Mesendoderm (in vitro differentiated cells): ENCODE measurements at regions not wholly inside any gene's neighbourhood (a gene's known extent, or its start where the extent isn't known, plus 50 kb on each side); places are given as distances from the start of the nearest gene placed in this dataset.

ENCODE experiments used
- DNase-seq: peaks from one replicate; pipeline ENCODE4 v3.0.0; 2013
- H2AK5ac ChIP-seq: 2 replicates; pipeline ENCODE4 v1.6.1; 2013; ENCODE audit warnings: low read length, inconsistent platforms
- H2BK120ac ChIP-seq: 2 replicates; pipeline ENCODE4 v1.6.1; 2013; ENCODE audit warnings: low read depth, mild to moderate bottlenecking, low read length, moderate library complexity, mixed read lengths
- H2BK15ac ChIP-seq: replicated peaks from 2 replicates; pipeline ENCODE4 v1.6.1; 2013; ENCODE audit warnings: low read depth, mild to moderate bottlenecking, moderate library complexity
- H2BK5ac ChIP-seq: 2 replicates; pipeline ENCODE4 v1.6.1; 2013; ENCODE audit warnings: low read length, inconsistent platforms
- H3K18ac ChIP-seq: 2 replicates; pipeline ENCODE4 v1.6.1; 2013; ENCODE audit warnings: mild to moderate bottlenecking, low read length, mixed read lengths
- H3K23ac ChIP-seq: one replicate; pipeline ENCODE4 v1.6.1; 2013; ENCODE audit warnings: low read length
- H3K27ac ChIP-seq: 2 replicates; pipeline ENCODE4 v1.5.1; 2013; ENCODE audit warnings: low read depth, mild to moderate bottlenecking, inconsistent platforms, low read length, moderate library complexity
- H3K27me3 ChIP-seq: 2 replicates; pipeline ENCODE4 v1.6.1; 2013; ENCODE audit warnings: low read length, control low read depth, mild to moderate bottlenecking, inconsistent platforms; ENCODE audit not compliant: insufficient read depth, poor library complexity
- H3K36me3 ChIP-seq: 2 replicates; pipeline ENCODE4 v1.6.1; 2013; ENCODE audit warnings: low read length, inconsistent platforms; ENCODE audit not compliant: control insufficient read depth, insufficient read depth
- H3K4ac ChIP-seq: one replicate; pipeline ENCODE4 v1.6.1; 2013; ENCODE audit warnings: low read depth, mild to moderate bottlenecking, low read length, moderate library complexity
- H3K4me1 ChIP-seq: 2 replicates; pipeline ENCODE4 v1.6.1; 2013; ENCODE audit warnings: low read depth, low read length, inconsistent platforms; ENCODE audit not compliant: control insufficient read depth
- H3K4me2 ChIP-seq: 2 replicates; pipeline ENCODE4 v1.6.1; 2013; ENCODE audit warnings: low read length
- H3K4me3 ChIP-seq: 2 replicates; pipeline ENCODE4 v1.5.1; 2013; ENCODE audit warnings: mild to moderate bottlenecking, low read length
- H3K56ac ChIP-seq: one replicate; pipeline ENCODE4 v1.6.1; 2013; ENCODE audit warnings: low read length
- H3K79me1 ChIP-seq: 2 replicates; pipeline ENCODE4 v1.6.1; 2013; ENCODE audit warnings: low read length, inconsistent platforms
- H3K79me2 ChIP-seq: 2 replicates; pipeline ENCODE4 v1.6.1; 2013; ENCODE audit warnings: mild to moderate bottlenecking, low read length; ENCODE audit not compliant: control insufficient read depth, insufficient read depth
- H3K9ac ChIP-seq: 2 replicates; pipeline ENCODE4 v1.6.1; 2013; ENCODE audit warnings: low read length, inconsistent platforms
- H4K5ac ChIP-seq: one replicate; pipeline ENCODE4 v1.6.1; 2013; ENCODE audit warnings: low read length
- H4K8ac ChIP-seq: one replicate; pipeline ENCODE4 v1.6.1; 2013; ENCODE audit warnings: low read depth, mild to moderate bottlenecking, control low read depth, low read length, moderate library complexity
- WGBS: extraction: QIAGEN DNeasy Blood & Tissue Kit; methylation state at CpG from one replicate; pipeline ENCODE4 v1.1.7; 2013; ENCODE audit warnings: low lambda C conversion rate, missing lambda C conversion rate; ENCODE audit not compliant: insufficient coverage; ENCODE audit errors: extremely low coverage; 5-methylcytosine and 5-hydroxymethylcytosine counted together

- no CpG with 5 or more reads among the region's 10 CpGs for WGBS
- Histone ChIP-seq H3K9ac (no peak overlapping the region), H3K27me3 (peaks cover 14% of the 10 kb centered on the region)
These were observed 72.5 kb downstream of the FOXD2 start for GRCh38 chr1:47510282-47510811.

GRCh38 chr1:47511825-47512224, 74.0 kb downstream of the FOXD2 start:
- H3K18ac ChIP-seq = no peak overlapping the region
- H2BK5ac ChIP-seq = no peak overlapping the region
- DNase-seq = no peak
- no peaks in the 10 kb centered on the region for H3K4me1 ChIP-seq
- H3K4me3 ChIP-seq = no peak overlapping the region
- no peak overlapping the region for H2AK5ac ChIP-seq
- H3K27ac ChIP-seq = no peak overlapping the region
- H2BK15ac ChIP-seq = no peak overlapping the region
- peaks cover 12% of the 10 kb centered on the region for H3K27me3 ChIP-seq
- no peaks in the 10 kb centered on the region for H3K79me2 ChIP-seq
- no peak overlapping the region for H3K23ac ChIP-seq
- WGBS = 100% methylated on average over 2 of the region's 2 CpGs
- no peak overlapping the region for H3K56ac ChIP-seq
- no peaks in the 10 kb centered on the region for H3K79me1 ChIP-seq
- H4K5ac ChIP-seq = no peak overlapping the region
- no peak overlapping the region for H3K9ac ChIP-seq
- no peak overlapping the region for H3K4ac ChIP-seq
- no peaks in the 10 kb centered on the region for H3K36me3 ChIP-seq
- no peak overlapping the region for H4K8ac ChIP-seq
- no peak overlapping the region for H2BK120ac ChIP-seq
- H3K4me2 ChIP-seq = no peak overlapping the region

More at GRCh38 chr1:47510282-47510811, 72.5 kb downstream of the FOXD2 start:
- Histone ChIP-seq H3K4me3 (no peak overlapping the region), H3K4me1 (no peaks in the 10 kb centered on the region), H2BK15ac (no peak overlapping the region), H2BK5ac (no peak overlapping the region), H3K23ac (no peak overlapping the region), H3K79me1 (no peaks in the 10 kb centered on the region), H3K79me2 (no peaks in the 10 kb centered on the region), H3K56ac (no peak overlapping the region), H3K4ac (no peak overlapping the region), H4K8ac (no peak overlapping the region), H4K5ac (no peak overlapping the region), H2AK5ac (no peak overlapping the region), H3K4me2 (no peak overlapping the region), H3K18ac (no peak overlapping the region), H2BK120ac (no peak overlapping the region), H3K36me3 (no peaks in the 10 kb centered on the region), H3K27ac (no peak overlapping the region)
- no peak for DNase-seq

GRCh38 chr1:47513393-47513792, 75.5 kb downstream of the FOXD2 start:
- peaks cover 1% of the 10 kb centered on the region for H3K27me3 ChIP-seq
- no peak overlapping the region for H3K4ac ChIP-seq
- DNase-seq = no peak
- no peaks in the 10 kb centered on the region for H3K79me2 ChIP-seq
- H3K79me1 ChIP-seq = no peaks in the 10 kb centered on the region
- no CpG with 5 or more reads among the region's 3 CpGs for WGBS
- H2BK5ac ChIP-seq = no peak overlapping the region
- no peak overlapping the region for H2AK5ac ChIP-seq
- no peak overlapping the region for H3K23ac ChIP-seq
- H3K18ac ChIP-seq = no peak overlapping the region
- no peak overlapping the region for H4K8ac ChIP-seq
- no peak overlapping the region for H3K56ac ChIP-seq
- H3K27ac ChIP-seq = no peak overlapping the region
- H4K5ac ChIP-seq = no peak overlapping the region
- no peak overlapping the region for H3K4me2 ChIP-seq
- no peak overlapping the region for H2BK120ac ChIP-seq
- no peak overlapping the region for H3K9ac ChIP-seq
- H2BK15ac ChIP-seq = no peak overlapping the region
- H3K36me3 ChIP-seq = no peaks in the 10 kb centered on the region
- H3K4me3 ChIP-seq = no peak overlapping the region
- H3K4me1 ChIP-seq = no peaks in the 10 kb centered on the region

GRCh38 chr1:47514229-47514628, 76.4 kb downstream of the FOXD2 start:
- DNase-seq = peak; percentile 43
- Histone ChIP-seq H3K79me1 (no peaks in the 10 kb centered on the region), H4K5ac (no peak overlapping the region), H3K4me3 (no peak overlapping the region), H3K9ac (no peak overlapping the region), H3K27ac (no peak overlapping the region), H3K4me1 (no peaks in the 10 kb centered on the region), H2BK15ac (no peak overlapping the region), H3K79me2 (no peaks in the 10 kb centered on the region), H4K8ac (no peak overlapping the region), H3K56ac (no peak overlapping the region), H3K4me2 (no peak overlapping the region), H3K18ac (no peak overlapping the region), H3K27me3 (no peaks in the 10 kb centered on the region), H3K23ac (no peak overlapping the region), H3K36me3 (no peaks in the 10 kb centered on the region), H2BK120ac (no peak overlapping the region), H2AK5ac (no peak overlapping the region), H2BK5ac (no peak overlapping the region), H3K4ac (no peak overlapping the region)

GRCh38 chr1:47515164-47515789, 77.4 kb downstream of the FOXD2 start:
- Histone ChIP-seq H3K23ac (no peak overlapping the region), H3K4me3 (no peak overlapping the region), H3K4me1 (no peaks in the 10 kb centered on the region), H2AK5ac (no peak overlapping the region), H2BK15ac (no peak overlapping the region), H3K27me3 (no peaks in the 10 kb centered on the region), H3K36me3 (no peaks in the 10 kb centered on the region), H2BK5ac (no peak overlapping the region), H3K18ac (no peak overlapping the region), H3K4ac (no peak overlapping the region), H3K79me2 (no peaks in the 10 kb centered on the region), H2BK120ac (no peak overlapping the region), H3K4me2 (no peak overlapping the region), H3K56ac (no peak overlapping the region), H4K5ac (no peak overlapping the region), H3K9ac (no peak overlapping the region), H3K79me1 (no peaks in the 10 kb centered on the region), H4K8ac (no peak overlapping the region), H3K27ac (no peak overlapping the region)
- no CpG with 5 or more reads among the region's 8 CpGs for WGBS
- peak; percentile 41 for DNase-seq

GRCh38 chr1:47517946-47518345, 80.1 kb downstream of the FOXD2 start:
- no peaks in the 10 kb centered on the region for H3K79me1 ChIP-seq
- H3K27ac ChIP-seq = no peak overlapping the region
- no CpG with 5 or more reads among the region's 2 CpGs for WGBS
- no peaks in the 10 kb centered on the region for H3K27me3 ChIP-seq
- H2BK15ac ChIP-seq = no peak overlapping the region
- H3K18ac ChIP-seq = no peak overlapping the region
- no peak overlapping the region for H4K5ac ChIP-seq
- H3K79me2 ChIP-seq = no peaks in the 10 kb centered on the region
- no peak overlapping the region for H3K4ac ChIP-seq
- no peaks in the 10 kb centered on the region for H3K36me3 ChIP-seq
- H3K4me1 ChIP-seq = no peaks in the 10 kb centered on the region
- H3K56ac ChIP-seq = no peak overlapping the region
- no peak overlapping the region for H4K8ac ChIP-seq
- no peak for DNase-seq
- H3K4me3 ChIP-seq = no peak overlapping the region
- no peak overlapping the region for H2AK5ac ChIP-seq
- H2BK5ac ChIP-seq = no peak overlapping the region
- H3K9ac ChIP-seq = no peak overlapping the region
- H3K4me2 ChIP-seq = no peak overlapping the region
- H2BK120ac ChIP-seq = no peak overlapping the region
- H3K23ac ChIP-seq = no peak overlapping the region
